ENCODE measurements at regions not wholly inside any gene's neighbourhood (a gene's known extent, or its start where the extent isn't known, plus 50 kb on each side); places are given as distances from the start of the nearest gene placed in this dataset.

GRCh38 chr18:65399091-65399490 is 351.7 kb upstream of the CDH7 start:
- H3K27ac Mint-ChIP-seq (ENCODE audit: unreplicated experiment): no peak overlapping the region
- DNase-seq: no peak
- H3K4me3 Mint-ChIP-seq (ENCODE audit: low read depth, unreplicated experiment): no peak overlapping the region
- H3K9me3 Mint-ChIP-seq (ENCODE audit: low read depth, unreplicated experiment): no peaks in the 10 kb centered on the region
- no peaks in the 10 kb centered on the region for H3K4me1 Mint-ChIP-seq (ENCODE audit: low read depth, unreplicated experiment)
- no peak for TF ChIP-seq CTCF (IDR thresholded peaks at IDR 0.05; ENCODE audit: unreplicated experiment)
- intact Hi-C loops (cut with micrococcal nuclease; ENCODE audit: unreplicated experiment): no loop called here
- no peaks in the 10 kb centered on the region for H3K36me3 Mint-ChIP-seq (ENCODE audit: insufficient read depth, unreplicated experiment)
- CTCF ChIA-PET: no interaction called here
- no peaks in the 10 kb centered on the region for H3K27me3 Mint-ChIP-seq (ENCODE audit: unreplicated experiment)
- BruUV-seq (replicated peaks): no TSS peak

GRCh38 chr18:65398347-65399075 is 352.3 kb upstream of the CDH7 start:
- TF ChIP-seq CTCF (IDR thresholded peaks at IDR 0.05; ENCODE audit: unreplicated experiment): no peak
- CTCF ChIA-PET: no interaction called here
- Mint-ChIP-seq H3K36me3 (ENCODE audit: insufficient read depth, unreplicated experiment) (no peaks in the 10 kb centered on the region), H3K4me3 (ENCODE audit: low read depth, unreplicated experiment) (no peak overlapping the region), H3K9me3 (ENCODE audit: low read depth, unreplicated experiment) (no peaks in the 10 kb centered on the region), H3K27me3 (ENCODE audit: unreplicated experiment) (no peaks in the 10 kb centered on the region), H3K4me1 (ENCODE audit: low read depth, unreplicated experiment) (no peaks in the 10 kb centered on the region), H3K27ac (ENCODE audit: unreplicated experiment) (no peak overlapping the region)
- DNase-seq: no peak
- no TSS peak for BruUV-seq (replicated peaks)
- intact Hi-C loops (cut with micrococcal nuclease; ENCODE audit: unreplicated experiment): no loop called here

DNA sequence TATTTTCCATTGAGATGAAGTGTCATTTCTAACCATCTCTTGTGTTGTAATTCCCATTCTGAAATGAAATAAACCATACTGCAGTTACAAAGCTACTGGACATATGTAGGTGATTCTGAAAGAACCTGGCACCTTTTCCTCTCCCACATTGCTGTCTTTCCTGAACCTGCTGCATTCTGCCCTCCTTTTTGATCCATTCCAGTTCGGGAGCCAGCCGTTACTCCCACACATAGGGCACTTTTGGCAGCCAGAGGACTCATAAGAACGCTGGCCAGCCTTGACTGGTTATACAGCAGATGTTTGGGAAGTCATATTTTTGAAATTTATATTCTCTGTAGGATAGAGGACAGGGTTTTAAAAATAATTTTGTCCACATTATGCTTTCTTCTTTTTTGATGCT is 369.8 kb upstream of the CDH7 start:
- CTCF ChIA-PET: interaction anchor here (0.5 kb wide), 1 partner anchor 10 kb away, joined by 6 read pairs; no protein-coding TSS in a partner anchor
- DNase-seq: no peak
- H3K4me3 Mint-ChIP-seq (ENCODE audit: low read depth, unreplicated experiment): no peak overlapping the region
- BruUV-seq (replicated peaks): no TSS peak
- peaks cover 6% of the 10 kb centered on the region for H3K9me3 Mint-ChIP-seq (ENCODE audit: low read depth, unreplicated experiment)
- TF ChIP-seq CTCF (IDR thresholded peaks at IDR 0.05; ENCODE audit: unreplicated experiment): no peak
- no peaks in the 10 kb centered on the region for H3K27me3 Mint-ChIP-seq (ENCODE audit: unreplicated experiment)
- intact Hi-C loops (cut with micrococcal nuclease; ENCODE audit: unreplicated experiment): no loop called here
- H3K4me1 Mint-ChIP-seq (ENCODE audit: low read depth, unreplicated experiment): no peaks in the 10 kb centered on the region
- no peaks in the 10 kb centered on the region for H3K36me3 Mint-ChIP-seq (ENCODE audit: insufficient read depth, unreplicated experiment)
- no peak overlapping the region for H3K27ac Mint-ChIP-seq (ENCODE audit: unreplicated experiment)

DNA sequence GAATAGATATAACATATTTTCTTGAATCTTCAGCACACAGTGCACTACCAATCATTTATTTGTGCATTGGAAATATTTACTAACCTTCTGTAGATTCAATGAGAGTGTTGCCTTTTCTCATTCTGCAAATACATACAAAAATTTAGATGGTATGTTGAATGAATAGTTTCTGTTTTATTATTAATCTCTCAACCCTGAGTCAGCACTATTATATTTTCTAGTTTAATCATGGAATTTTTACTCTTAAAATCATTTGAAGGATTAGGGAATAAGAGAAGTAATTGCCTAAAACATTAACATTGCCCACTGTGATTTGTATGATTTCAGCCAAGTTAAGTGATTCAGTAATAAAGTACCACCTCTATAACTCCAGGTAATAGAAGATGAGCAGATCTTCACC is 370.2 kb upstream of the CDH7 start:
- no peak for TF ChIP-seq CTCF (IDR thresholded peaks at IDR 0.05; ENCODE audit: unreplicated experiment)
- Mint-ChIP-seq H3K4me3 (ENCODE audit: low read depth, unreplicated experiment) (no peak overlapping the region), H3K36me3 (ENCODE audit: insufficient read depth, unreplicated experiment) (no peaks in the 10 kb centered on the region), H3K27ac (ENCODE audit: unreplicated experiment) (no peak overlapping the region), H3K9me3 (ENCODE audit: low read depth, unreplicated experiment) (peaks cover 4% of the 10 kb centered on the region), H3K4me1 (ENCODE audit: low read depth, unreplicated experiment) (no peaks in the 10 kb centered on the region), H3K27me3 (ENCODE audit: unreplicated experiment) (no peaks in the 10 kb centered on the region)
- BruUV-seq (replicated peaks): no TSS peak
- CTCF ChIA-PET: no interaction called here
- intact Hi-C loops (cut with micrococcal nuclease; ENCODE audit: unreplicated experiment): no loop called here
- DNase-seq: no peak
